GM04504 (cell line): ENCODE measurements at regions not wholly inside any gene's neighbourhood (a gene's known extent, or its start where the extent isn't known, plus 50 kb on each side); places are given as distances from the start of the nearest gene placed in this dataset.
A peak's percentile ranks its signal among the peaks of the same experiment; 100 is the strongest.

Source experiments
- DNase-seq: peaks from one replicate; pipeline ENCODE4 v3.0.0-alpha.2; 2012; ENCODE audit warnings: low read depth

DNA sequence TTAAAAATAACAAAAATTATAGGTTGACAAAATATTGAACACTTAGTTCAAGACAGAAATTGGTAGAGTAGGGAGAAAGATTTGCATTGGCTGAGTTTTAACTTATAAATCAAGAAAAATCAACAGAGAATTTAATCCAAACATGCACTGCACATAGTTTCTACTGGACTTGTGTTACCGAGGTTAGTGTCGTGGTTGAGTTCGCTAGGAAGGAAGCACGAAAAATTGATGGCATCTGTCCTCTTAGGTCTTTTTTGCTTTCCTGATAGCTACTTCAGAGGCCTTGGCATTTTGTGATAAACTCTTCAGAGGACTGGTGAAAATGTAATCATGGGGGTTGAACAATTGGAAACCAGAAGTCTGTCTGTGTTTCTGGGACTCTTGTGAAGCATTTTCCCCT is 392.9 kb downstream of the NUAK1 start:
- DNase-seq, result no peak

DNA sequence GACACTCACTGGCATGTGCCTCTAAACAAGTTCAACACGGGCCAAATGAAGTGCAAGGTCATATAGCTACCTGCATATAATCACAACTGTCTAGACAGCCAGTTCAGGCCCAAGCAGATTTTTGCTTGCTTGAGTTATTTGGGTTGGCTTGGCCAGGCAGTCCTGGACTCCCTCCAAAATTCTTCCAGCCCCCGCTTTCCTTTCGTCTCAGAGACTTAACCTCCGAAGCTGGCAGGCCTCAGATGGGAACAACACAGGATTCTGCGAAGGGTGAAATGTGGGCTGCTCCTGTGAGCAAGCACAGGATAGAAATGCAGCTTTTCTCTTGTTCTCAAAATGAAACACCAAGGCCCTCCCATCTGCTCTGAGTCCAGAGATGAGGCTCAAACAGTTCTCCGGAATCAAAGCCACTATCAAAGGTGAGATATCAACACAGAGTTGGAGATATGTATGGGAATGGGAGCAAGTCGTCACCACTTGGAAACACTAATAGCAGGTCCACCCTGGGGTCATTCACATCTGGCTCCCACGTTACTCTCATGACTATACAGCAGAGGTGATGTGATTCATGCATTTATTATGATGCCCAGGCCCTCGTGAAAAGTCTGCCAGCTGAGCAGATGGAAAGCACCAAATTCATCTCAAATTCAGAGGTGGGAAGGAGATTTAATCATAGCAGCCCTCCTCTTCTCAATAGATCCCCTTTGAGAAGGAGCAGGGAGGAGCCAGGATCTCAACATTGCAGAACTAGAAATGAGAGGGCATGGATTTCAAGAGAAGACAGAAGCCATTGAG is 389.8 kb downstream of the NUAK1 start:
- DNase-seq, result no peak

DNA sequence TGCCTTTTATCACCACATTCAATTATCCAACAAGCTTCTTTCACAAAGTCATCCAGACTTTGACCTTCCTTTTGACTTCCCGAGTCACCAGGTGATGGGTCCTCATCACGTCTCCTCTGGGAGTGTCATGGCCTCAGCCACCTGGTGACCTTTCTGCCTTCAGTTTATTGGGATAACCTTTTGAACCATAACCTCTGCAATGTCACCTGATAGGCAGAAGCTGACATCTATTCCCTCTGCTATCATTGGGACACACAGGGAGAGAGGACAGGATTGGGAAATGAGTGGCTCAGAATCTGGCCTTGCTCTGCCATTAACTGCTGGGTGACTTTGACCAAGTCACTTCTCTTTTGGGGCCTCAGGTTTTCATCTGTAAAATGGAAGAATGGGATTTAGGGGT is 388.7 kb downstream of the NUAK1 start:
- no peak for DNase-seq

DNA sequence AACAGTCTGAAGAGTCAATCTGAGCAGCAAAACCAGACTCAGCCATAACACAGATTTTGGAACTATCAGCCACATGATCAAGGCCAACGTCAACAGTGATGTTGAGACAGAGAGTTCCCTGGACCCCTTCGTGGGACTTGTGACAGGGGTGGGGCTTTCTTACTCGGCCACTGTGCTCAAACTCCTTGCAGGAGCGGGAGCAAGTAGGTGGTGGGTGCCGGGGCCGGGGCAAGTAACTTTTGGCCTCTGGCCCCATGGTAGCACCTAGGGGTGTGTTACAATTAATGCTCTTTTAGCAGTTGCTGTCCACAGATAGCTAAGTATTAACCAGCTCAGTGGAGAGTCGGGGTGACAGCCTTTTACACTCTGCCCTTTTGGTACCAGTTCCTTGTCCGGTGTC is 384.4 kb downstream of the NUAK1 start:
- DNase-seq, result no peak

DNA sequence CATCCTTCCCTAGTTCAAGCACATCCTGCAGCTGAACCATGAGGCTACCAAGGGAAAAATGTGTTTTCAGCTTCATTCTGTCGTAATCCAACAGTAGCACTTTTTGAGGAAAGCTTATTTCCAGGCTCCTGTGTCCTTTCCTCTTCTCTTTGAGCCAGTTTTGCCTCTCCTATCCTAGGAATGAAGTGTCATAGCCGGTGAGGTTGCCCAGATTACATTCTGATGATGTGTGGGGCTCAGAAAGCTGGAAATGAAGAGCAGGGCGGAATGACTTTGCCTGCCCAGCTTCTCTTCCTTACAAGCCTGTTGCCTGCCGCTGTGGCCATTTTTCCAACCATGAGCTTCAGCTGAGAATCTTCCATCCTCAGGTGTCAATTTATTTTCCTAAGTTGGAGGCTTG is 381.8 kb downstream of the NUAK1 start:
- no peak for DNase-seq

DNA sequence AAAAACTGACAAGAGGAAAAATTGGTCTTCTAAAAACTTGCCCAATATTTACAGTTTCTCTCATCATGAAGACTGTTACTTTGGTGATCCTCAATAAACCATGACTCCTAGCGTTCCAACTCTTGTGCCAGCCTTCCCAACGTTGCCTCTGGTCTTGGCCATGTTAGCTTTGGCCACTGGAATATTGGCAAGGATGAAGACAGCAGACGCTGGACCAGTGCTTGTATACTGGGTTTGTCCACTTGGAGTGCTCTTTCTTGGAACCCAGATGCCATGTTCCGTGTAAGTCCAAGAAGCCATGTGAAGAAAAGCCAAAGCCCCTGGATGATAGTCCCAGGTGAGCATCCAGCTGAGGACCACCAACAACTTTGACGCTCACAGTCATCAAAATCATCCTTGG is 379.6 kb downstream of the NUAK1 start:
- DNase-seq, result no peak

DNA sequence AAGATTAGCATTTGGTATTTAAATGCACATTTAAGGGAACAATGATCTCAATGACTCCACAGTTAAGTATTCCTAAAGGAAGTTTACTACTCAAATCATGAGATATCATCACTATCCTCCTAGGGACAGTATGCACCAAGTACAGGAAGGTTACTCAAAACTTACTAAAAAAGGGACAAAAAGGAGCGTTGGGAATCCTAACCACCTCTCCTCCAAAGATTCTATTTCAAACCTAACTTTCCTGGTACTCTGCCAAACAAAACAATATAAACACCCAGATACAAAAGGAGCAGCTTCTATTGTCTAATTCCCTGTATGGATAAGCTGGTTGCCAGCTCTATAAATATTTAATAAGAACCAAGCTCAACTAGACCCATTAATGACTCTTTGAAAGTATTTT is 377.7 kb downstream of the NUAK1 start:
- no peak for DNase-seq

DNA sequence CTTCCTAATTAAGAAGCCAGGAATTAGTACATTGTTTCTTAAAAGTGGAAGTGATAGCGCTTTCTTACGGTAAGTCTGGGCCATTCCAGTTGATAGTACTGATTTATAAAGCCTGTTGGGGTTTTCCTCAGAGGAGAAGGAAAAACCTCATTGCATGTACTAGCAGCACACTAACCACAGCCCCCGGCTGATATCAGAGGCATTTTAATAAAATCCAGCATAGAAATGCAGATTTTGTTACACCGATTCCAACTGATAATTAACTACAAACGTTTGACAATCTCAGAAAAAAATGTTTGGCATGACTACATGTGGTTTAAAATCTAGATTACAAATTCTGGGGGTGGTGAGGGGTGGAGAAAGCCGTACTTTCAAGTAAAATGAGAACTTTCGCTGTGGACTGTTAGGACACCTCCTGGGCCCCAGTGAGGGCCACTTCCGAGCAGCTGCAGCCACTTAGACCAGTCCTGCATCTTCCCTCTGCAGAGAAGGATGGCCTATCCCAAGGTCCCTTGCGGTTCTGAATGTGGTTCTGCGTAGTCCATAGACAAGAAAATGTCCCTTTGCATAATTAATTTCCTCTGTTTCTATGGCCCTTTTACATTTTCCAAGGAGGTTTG is 374.4 kb downstream of the NUAK1 start:
- DNase-seq, result no peak

DNA sequence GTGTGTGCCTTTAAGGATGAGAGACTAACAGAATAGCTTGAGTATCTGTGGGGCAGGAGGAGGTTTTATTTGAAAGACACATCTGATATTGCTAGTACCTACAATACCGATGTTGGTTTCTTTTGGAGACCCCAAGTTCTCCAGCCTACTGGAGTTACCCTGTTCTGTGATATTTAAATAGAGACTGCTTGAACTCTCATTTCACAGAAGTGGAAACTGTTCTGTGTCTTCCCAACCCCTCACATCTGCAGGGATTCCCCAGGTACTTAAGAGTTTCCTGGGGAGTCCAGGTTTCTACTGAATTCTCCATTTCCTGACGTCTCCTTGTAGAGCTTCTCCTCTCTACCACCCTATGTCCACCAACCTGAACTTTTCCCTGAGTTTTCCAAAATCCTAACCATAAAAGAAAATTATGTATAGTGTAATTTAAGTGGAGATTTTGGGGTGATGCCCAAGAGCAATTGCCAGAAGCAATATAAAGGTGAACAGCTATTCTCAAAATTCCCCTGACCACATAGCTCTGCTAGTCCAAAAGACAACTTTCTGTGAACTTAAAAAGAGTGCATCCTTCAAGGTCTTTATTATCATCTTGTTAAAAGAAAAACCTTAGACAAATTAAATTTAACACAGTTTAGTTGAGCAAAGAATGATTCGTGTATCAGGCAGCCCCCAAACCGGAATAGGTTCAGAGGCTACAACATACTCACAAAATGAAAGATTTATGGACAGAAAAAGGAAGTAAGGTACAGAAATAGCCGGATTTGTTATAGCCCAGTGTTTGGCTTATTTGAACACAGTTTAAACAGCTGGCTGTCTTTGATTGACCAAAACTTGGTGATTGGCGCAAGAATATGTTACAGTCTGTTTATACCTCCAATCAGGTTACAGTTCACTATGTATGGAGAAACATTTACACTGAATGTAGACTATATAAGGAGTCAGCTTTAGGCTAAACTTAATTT is 373.4 kb downstream of the NUAK1 start:
- DNase-seq, result no peak

DNA sequence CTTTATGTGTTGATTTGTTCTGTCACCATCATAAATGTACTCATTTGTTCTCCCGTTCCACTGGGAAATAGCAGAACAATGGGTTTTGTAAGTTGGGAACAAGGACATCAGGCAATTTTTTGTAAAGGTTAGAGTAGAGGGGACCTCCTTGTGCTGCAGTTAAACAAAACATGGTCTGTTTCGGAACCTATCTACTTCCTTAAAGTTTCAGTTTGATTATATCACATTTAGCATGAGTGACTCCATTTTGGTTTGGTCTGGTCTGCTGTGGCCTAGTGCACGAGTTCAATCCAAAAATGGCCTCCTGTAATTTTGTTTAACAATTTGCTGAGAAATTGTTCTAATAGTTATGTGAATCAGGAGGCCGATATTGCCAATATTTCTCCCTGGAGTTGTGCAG is 372.7 kb downstream of the NUAK1 start:
- no peak for DNase-seq

DNA sequence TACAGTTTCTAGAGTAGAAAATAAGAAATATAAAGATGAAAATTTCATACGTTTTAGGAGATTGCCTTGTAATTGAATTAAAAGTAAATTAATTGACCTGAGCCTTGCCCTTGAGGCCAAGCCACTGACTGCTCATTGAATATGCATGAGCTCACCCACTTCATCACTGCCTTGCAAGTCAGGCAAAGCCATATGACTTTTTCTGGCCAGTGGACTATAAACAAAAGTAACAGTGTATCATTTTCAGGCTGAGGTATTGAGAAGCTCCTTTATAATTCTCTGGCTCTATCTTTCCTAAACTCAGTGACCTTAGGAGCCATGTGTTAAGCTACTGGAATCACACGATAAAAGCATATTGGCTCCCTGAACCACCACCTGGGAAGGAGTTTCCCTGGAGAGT is 369.3 kb downstream of the NUAK1 start:
- DNase-seq, result no peak

DNA sequence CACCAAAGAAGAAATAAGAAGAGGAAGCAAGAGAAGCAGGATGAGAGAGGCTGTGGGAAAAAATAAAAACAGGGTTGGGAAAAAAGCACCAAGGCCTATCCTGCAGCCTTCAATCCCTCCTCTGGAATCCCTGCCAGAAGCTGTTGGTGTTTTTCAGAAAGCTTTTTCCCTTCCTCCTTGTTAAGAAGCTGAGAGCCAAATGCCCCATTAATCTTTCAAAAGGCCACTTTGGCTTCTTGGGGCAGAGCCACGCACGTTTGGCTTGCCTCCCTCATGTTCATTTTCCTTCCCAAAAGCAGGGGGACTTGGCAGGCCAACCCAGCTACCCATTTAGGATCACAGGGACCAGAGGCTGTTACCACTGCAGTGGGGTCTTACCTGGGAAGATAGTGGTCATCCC is 365.3 kb downstream of the NUAK1 start:
- no peak for DNase-seq

DNA sequence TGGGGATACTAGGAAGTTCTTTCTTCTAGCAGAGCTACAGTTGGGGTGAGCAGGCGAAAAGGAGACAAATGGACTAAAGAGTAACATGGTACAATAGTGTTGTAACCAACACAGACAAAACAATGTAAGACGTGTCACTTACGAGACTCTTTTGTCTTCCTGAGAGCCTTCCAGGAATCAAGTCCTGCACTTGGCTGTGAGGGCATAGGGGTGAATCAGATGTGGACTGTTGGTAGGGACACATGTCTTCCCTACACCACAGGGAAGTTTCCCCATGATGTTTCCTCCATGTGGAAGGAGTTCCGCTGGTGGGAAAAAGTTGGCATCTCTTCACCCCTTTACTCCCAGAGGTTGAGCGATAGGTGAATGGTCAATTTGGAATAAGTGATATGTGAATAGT is 364.7 kb downstream of the NUAK1 start:
- no peak for DNase-seq

DNA sequence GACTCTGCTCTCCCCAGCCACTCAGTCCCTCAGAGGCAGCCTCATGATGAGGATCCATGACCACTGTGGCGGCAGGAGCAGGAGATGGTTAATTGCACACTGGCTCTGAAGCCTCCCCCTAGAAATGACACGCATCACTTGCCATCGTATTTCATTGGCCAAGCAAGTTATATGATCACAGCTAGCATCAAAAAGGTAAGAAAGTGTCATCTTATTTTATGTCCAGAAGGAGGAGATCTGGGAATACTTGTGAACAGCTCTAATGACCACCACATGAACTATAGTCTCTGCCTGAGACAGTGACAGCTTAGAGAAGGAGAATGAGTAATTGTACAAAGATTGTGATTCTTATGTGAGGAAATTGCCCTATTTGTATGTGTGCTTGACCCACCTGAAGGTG is 363.4 kb downstream of the NUAK1 start:
- peak; percentile 57 for DNase-seq

DNA sequence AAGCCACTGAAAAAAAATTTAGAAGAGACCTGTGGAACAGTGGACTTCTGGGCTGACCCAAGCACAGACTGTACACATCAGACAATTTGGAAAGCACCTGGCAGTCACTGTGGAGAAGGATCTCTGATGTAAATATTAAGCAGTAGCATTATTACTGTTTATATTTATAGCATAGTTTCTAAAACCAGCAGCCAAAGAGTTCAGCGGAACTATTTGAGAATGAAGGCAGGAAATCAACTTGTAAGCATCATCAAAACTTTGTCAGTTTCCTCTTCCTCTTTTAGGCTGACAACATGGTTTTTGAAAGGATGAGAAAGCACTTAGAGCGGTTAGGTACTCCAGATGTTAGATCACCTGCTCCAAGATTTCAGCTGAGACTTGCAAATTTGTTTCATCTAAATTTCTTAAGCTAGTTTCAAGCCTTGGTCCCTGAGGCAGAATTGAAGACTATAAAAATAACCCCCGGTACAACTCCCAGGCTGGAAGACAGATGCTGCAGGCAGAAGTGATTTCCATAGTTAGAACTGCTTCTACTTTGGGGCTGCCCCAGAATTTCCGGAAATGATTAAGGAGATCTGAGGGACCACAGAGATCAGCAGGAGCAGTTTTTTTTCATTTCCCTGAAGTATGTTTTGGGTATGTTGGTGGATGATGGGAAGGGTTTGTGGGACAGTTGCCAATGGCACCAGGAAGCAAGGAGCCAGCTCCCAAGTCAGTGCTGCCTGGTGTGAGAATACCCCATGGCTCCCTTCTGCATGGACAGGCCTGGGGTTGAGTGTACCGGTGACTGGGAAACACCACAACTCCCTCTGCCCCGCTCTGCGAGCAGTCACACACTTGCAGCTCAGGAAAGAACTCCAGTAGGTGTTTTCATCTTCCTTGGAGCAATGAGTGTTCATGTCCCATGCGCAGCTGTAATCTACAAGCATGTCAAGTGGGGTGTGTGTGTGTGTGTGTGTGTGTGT is 354.5 kb downstream of the NUAK1 start:
- DNase-seq, result no peak

DNA sequence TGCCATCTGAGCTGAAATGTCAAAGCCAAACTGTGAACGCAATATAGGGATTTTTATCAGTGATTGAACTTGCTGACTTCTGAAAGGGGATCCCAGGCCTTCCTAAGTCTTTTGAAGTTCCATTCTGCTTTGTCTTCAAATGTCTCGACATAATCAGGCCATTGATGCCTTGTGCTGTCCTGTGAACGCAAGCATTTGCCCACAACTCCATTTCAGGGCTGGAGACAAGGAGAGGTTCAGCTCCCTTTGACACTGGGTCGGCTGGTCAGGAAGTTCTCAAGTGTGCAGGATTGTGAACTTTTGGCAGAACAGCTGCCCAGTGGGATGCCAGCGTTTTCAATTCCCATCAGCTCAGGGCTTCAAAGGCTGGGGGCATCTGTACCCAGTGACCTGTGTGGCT is 345.3 kb downstream of the NUAK1 start:
- DNase-seq, result no peak

DNA sequence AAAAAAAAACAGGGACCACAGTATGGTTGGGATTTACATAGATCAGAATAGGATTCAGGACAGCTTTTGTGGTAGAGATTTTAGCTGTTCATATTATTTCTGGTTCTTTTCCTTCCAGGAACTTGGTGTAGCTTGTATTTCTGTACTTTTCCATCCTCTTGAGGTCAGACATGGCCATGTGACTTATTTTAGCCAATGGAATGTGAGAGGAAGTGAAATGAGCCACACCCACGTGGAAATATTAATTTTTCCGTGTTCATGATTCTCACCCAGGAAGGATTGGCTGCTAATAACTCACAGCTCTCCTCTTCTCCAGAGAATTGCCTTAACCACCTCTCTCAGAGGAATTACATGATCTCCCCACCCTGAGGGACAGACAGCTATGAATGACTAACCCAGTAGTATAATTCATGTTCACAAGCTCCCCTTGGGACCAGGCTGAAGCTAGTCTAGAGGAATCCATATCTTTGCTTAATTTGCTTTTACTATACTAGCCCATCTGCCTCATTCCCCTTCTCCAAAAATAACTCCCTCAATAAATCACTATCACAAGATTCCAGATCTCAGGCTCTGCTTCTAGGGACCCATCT is 340.4 kb downstream of the NUAK1 start:
- DNase-seq, result no peak

DNA sequence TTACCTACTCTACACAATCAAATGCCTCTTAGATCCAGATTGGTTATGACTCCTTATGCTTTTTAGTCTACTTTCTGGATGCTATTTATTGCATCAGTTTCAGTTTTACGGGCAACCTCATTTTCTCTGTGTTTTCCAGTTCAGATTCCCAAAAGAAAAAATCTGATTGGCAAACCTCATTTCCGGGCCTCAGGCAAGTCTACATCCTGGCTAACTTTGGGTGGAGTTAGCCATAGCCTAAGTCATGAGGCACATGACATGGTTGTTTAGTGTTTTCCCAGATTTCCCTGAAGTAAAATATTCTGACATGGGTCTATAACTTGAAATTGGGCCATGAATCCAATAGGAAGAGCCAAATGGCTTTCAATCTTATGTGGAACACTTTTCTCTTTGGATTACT is 339.7 kb downstream of the NUAK1 start:
- no peak for DNase-seq

DNA sequence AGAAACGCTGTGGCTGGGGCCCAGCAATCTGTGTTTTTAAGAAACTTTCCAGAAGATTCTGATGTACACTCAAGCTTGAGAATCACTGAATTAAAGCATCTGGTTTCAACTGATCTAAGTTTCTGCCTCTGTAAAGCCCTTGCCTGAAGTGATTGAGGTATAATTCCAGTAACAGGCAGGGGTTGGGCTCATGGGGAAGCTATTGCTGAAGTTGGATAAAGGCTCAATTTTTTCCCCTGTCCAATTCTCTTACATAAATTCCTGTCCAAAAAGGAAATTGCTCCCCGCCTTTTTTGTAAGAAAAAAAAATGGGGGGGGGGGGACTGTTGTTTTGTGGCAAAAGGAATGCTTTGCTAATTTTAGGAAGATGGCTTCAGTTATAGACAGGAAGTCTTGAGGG is 337.4 kb downstream of the NUAK1 start:
- no peak for DNase-seq

DNA sequence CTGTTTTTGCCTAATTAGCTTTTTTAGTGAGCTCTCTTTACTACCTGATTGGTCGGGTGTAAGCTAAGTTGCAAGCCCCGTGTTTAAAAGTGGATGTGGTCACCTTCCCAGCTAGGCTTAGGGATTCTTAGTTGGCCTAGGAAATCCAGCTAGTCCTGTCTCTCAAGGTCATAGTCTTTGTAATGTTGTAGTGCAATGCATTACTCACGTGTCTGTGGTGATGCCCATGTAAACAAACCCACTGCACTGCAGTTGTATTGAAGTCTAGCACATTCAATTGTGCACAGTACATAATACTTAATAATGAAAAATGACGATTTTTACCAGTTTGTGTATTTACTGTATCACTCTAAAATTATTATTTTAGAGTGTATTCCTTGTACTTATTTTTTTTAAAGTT is 335.5 kb downstream of the NUAK1 start:
- no peak for DNase-seq

DNA sequence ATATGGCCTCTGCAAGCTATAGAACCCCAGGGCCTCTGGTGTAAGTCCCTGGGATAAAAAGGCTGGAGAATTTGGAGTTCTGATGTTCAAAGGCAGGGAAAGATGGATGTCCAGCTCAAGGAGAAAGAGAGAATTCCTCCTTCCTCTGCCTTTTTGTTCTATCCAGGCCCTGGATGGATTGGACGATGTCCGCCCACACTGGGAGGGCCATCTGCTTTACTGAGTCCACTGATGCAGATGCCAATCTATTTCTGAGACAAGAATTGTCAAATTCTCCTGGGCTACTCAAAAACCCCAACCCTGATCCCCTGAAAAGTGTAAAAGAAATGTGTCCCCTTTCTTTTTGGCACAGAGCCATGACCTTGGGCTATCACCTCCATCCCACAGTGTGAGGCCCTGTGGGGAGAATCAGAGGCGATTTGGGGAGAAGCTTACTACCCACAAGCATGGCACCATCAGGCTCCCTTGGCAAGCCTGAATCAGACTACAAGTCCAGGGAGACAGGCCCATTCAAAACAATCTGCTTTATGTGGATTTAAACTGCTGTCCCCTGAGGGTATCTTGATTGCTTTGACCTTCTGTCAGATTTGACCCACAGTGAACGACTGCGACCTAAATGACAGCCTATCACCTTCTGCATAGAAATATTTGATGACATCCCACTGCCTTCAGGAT is 334.0 kb downstream of the NUAK1 start:
- DNase-seq, result no peak
